GM21526 (cell line): ENCODE measurements at regions not wholly inside any gene's neighbourhood (a gene's known extent, or its start where the extent isn't known, plus 50 kb on each side); places are given as distances from the start of the nearest gene placed in this dataset.

Experiments
- ATAC-seq: cut with Tn5 transposase; IDR thresholded peaks from one replicate; pipeline ENCODE4 v1.9.1; 2021; ENCODE audit warnings: moderate library complexity; ENCODE audit not compliant: unreplicated experiment, low FRiP score

DNA sequence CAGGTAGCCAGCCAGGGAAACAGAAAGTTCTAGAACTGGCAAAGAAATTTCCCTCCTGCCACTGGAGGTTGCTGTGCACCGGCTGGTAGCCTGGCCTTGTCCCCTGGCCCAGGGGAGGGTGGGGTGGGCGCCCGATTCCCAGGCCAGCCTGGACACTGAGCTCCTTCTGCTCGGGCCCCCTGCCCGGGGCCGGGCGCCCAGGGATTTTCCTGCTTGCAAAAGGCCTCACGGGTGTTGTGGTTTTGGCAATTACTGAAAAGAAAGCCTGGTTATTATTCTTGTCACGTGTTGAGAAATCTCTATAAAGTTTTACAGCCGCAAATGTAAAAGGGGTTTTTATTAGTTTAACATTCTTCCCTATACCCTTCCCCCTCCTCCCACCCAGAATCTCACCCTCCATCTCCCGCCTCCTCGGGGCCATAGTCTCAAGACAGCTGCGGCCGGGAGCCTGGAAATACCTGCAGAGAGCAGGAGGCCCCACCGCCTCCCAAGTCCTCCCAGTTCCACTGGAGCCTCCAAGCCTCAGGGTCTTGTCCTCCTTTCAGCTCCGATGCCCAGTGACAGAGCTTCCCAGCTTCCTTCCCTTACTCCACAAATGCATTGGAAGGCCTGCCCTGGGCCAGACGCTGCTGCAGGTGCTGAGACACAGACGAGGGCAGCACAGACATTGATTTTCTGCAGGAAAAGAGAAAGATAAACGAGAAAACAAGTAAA lies 1515.6 kb downstream of the TBC1D22A start:
- ATAC-seq: no peak

DNA sequence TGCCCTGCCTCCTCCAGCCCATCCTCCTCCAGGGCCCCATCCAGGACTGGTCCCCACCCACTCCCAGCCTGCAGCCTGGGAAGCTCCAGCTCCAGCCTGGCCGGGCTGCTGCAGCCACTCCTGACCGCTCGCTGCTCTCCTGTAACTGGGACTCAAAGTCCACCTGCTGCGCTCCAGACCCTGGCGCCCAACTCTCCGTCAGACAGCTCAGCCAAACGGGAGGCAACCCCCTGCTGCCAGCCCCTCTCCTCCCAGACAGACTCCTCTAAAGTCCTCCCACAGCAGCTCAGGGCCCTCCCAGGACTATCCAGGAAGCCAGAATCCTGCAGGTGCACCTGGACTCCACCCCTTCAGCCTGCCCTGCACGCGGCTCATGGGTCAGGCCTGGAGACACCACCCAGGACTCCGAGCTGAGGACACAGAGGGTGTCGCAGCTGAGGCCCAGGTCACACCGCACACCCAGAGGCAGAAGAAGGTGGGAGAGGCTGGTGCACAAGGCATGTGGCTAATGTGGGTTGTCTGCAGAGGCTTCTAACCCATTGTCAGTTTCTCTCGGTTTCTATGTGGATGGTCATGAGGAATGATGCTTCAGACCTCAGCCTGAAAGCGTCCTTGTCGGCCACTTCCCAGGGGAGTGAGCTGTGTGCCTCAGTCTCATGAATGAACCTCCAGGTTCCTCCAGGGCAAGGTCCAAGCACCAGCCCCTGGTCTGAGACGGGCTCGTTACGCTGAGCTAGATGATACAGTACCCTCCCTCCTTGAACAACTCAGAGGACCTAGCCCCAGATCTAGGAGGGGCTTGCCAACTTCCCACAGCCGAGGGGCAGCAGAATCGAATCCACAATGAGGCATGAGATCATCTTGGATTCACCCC lies 1514.8 kb downstream of the TBC1D22A start:
- ATAC-seq: no peak

DNA sequence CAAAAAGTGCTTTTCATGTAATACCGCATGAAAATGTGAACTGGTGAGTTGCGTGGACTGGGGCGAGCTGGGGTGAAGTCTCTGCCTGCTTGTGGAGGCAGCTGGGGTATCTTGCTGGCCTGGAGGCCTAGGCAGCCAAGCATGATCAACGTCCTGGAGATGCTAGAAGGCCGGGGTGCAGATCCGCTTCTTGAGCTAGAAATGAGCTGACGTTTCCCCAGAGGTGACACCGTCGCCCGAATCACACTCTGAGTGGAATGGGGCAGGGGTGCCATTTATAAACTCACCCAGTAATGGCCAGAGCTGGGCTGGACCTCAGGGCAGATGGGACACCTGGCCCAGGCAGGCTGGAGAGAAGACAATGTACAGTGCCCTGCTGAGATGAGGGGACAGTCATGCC lies 1513.0 kb downstream of the TBC1D22A start:
- ATAC-seq: no peak

DNA sequence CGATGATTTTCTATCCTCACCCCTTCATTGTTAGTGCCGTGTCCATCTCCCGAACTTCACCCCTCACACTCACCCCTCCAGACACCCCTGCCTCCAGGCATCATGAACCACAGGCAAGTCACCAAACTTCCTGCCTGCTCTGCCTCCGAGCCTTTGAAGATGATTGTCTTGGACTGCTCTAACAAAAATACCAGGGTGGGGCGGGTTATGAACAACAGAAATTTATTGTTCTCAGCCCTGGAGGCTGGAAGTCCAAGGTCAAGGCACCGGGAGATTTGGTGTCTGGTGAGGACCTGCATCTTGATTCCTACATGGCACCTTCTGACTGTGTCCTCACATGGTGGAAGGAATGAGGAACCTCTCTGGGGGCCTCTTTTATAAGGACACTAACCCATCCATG lies 1508.3 kb downstream of the TBC1D22A start:
- no peak for ATAC-seq

GRCh38 chr22:48268771-48269552 lies 1506.5 kb downstream of the TBC1D22A start:
- no peak for ATAC-seq

GRCh38 chr22:48268293-48268692 lies 1505.8 kb downstream of the TBC1D22A start:
- no peak for ATAC-seq

DNA sequence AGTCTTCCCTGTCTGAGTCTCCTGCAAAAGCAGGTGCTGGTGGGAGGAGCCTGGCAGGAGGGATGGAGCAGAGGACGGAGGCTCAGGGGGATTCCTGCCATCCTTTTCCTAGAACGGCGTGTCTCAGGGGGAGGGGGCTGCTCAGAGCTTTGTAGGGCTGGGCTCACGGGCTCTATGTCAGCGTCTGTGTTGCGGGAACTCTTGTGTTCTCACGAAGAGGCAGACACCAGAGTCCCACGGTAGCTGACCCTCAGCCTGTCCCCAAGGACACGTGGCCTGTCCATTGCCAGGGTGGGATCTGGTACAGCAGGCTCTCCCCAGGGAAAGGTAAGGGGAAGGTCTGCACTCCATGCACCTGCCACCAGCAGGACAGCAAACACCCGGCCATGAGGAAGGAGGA lies 1505.2 kb downstream of the TBC1D22A start:
- ATAC-seq: no peak

DNA sequence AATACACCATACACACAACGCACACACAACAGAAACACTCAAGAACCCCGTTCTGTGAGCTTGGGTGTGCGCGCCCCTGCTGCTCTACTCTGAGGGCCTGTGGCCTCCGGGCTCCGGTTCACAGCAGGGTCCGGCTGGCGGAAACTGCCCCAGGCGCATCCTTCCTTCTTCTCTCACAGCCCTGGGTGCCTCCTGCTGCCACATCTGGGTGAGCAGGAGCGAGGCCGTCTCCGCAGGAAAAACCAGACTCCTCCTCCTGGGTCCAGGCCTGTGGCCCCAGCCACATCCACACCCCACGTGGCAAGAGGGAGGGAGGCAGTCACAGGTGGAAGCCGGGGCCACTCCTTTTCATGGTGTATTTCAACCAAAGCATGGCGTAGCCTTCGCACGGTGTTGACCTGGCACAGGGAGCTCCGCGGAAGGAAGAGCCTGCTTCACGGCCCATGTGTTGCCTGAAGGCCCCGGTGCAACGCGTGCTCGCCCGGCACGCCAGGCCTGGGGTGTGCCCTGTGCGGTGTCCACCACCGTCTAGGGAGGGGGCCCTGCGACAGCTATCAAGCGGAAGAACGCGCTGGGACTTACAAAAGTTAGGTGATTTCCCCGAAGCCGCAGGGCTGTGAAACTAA lies 1502.7 kb downstream of the TBC1D22A start:
- no peak for ATAC-seq

GRCh38 chr22:48264586-48264985 lies 1502.1 kb downstream of the TBC1D22A start:
- ATAC-seq: no peak

DNA sequence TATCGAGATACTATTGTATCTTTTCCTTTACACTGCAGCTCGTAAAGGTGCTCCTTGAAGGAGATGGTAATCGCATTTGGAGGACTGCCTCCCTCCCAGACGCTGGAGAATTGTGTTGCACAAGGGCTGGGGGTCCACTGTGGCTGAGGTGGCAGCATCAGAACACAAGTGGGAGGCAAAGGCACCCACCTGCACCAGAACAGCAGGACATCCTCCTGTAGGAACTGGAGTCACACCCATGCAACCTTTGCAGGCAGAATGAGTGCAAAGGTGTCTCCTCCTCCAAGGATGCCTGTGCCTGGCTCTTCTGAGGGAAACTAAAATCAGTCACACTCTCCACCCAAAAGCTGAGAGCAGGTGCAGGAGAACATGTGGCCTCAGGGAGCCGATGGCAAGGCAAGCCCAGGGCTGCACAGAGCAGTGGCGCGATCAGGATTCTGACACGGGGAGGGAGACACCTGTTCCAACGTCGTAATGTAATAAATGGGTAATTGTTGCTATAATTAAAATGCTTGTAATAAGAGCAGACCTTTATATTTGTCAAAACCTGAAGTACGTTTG lies 1501.4 kb downstream of the TBC1D22A start:
- ATAC-seq: no peak

DNA sequence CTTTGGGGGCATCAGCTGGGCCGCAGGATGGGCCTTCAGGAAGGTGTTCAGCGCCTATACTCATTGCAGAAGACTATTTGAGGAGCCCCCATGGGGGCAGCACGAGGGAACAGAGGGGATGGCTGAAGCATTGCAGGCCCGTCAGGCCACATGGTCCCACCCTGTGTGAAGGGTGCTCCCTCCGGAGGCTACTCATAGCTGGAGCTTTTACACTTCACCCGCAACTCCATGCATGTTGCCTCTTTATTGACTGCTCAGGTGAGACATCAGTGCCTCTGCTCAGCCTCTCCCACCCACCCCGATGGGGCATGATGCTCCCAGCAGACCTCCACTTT lies 1500.9 kb downstream of the TBC1D22A start:
- ATAC-seq: no peak

DNA sequence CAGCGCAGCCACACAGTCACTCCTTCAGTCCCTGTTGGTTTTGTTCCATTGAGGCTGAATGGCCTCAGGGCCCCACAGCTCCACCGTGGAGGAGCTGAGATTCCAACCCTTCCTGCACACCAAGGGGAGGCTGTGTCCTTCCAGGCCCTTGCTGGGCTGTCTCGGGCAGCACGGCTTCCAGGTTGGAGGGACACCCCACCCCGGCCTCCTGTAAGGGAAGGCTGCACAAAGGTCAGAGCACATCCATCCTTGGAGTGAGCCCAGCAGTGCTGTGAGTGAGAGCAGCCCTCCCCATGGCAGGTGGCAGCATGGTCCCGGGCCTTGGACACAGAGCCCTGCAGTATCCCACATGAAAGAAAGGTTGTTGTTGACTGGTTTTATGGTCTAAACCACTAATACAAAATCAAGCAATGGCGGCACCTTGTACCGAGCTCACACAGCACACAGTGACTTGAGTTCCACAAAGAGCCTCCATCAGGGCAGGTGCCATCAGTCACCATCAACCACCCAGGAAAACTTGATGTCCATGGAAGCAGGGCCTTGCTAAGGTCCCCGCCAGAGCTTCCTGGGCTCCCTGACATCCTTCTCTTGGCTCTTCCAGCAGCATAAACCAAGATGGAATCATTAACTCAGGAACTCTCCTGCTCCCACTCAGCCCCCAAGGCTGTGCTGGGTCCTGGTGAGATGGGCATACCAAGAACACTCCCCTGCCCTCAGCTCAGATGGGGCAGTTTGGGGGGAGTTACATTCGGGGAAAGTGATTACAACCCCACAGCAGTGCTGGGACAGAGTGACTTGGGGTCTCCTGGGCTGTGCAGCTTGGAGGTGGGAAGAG lies 1500.4 kb downstream of the TBC1D22A start:
- ATAC-seq: no peak

DNA sequence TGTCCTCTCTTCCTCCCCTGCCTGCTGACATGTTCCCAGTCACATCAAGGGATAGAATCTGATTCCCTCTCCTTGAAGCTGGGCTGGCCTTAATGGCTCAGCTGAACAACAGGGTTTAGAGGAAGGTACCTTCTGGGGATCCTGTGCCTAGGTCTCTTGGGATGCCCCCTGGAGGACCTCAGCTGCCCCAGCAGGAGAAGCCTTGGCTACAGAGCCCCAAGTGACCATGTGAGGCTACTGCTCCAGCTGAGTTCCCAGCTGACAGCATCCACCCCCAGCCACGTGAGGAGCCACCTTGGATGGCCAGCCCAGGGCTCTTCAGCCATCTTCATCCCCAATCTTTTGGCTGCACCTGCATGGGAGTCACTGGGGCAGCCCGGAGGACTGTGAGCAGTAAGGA lies 1499.3 kb downstream of the TBC1D22A start:
- no peak for ATAC-seq

- no peak for ATAC-seq
Measured at GRCh38 chr22:48261048-48261621, 1498.7 kb downstream of the TBC1D22A start.

GRCh38 chr22:48259991-48260670 lies 1497.7 kb downstream of the TBC1D22A start:
- ATAC-seq: no peak

DNA sequence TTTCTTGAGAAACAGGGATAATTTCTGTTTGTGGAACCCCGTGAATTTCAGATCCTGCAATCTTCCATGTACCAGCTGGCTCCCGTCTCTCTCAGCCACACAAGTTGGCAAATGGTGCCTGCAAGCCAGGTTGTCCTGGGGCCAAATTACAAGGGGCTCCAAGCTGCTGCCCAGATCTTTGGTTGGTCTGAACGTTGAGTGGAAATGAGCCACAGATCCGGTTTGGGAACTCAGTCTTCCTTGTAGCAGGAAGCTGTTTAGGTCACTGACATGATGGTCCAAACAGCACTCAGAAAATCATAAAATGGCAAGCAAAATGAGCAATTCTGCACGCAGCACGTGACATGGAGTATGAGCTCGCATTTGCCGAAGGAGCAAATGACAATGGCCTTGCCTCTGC lies 1496.4 kb downstream of the TBC1D22A start:
- no peak for ATAC-seq

DNA sequence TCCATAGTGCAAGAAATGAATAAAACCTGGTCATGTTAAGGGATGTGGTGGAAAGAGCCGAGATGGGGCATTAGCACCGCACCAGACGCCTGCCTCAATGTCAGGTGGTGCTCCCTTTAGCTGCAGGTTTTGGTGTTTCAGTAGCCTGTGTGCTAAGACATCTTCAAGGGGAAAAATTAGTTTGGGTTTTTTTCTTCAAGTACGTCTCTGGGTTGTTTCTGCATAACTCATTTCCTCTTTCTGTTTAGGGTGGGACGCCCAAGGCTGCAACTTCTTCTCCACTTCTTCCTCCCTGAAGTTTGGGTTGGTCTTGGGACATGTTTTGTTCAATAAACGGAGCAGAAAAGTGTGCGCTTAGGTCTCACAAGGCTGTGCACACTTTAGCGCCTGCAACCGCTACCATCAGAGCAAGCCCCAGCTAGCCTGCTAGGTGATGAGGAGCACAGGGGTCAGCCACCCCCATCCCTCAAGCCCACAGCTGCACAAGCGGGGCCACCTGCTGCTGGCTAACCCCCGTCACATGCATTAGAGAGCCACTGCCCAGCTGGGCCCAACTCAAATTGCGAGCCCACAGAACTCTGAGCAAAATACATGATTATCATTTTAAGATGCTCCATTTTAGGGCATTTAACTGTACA lies 1495.7 kb downstream of the TBC1D22A start:
- no peak for ATAC-seq

GRCh38 chr22:48257685-48258055 lies 1495.2 kb downstream of the TBC1D22A start:
- ATAC-seq: no peak
